Astrocyte (in vitro differentiated cells and primary cell): ENCODE measurements at regions not wholly inside any gene's neighbourhood (a gene's known extent, or its start where the extent isn't known, plus 50 kb on each side); places are given as distances from the start of the nearest gene placed in this dataset.

Experiments used
- DNase-seq: peaks from one replicate; pipeline ENCODE4 v3.0.0-alpha.2; 2010; ENCODE audit warnings: low read depth
- FAIRE-seq: peaks from 2 replicates; lab custom pipeline; 2011; peaks lifted over from hg19 to GRCh38; lab: Jason Lieb, UNC
- H2AFZ ChIP-seq: 2 replicates; pipeline ENCODE4 v1.6.0; 2012; ENCODE audit warnings: low read depth, low read length, inconsistent platforms
- H3K27ac ChIP-seq: 2 replicates; pipeline ENCODE4 v1.5.1; 2011; ENCODE audit warnings: low read depth, low read length, inconsistent platforms
- H3K27me3 ChIP-seq: 2 replicates; pipeline ENCODE4 v1.6.0; 2011; ENCODE audit warnings: low read length, inconsistent platforms; ENCODE audit not compliant: insufficient read depth
- H3K36me3 ChIP-seq: 2 replicates; pipeline ENCODE4 v1.5.1; 2011; ENCODE audit warnings: low read length, inconsistent platforms; ENCODE audit not compliant: insufficient read depth
- H3K4me1 ChIP-seq: 2 replicates; pipeline ENCODE4 v1.5.1; 2011; ENCODE audit warnings: low read length, inconsistent platforms; ENCODE audit not compliant: insufficient read depth
- H3K4me2 ChIP-seq: 2 replicates; pipeline ENCODE4 v1.6.0; 2012; ENCODE audit warnings: low read length, inconsistent platforms
- H3K4me3 ChIP-seq: 2 replicates; pipeline ENCODE4 v1.5.1; 2011; ENCODE audit warnings: low read depth, mild to moderate bottlenecking, low read length, inconsistent platforms; ENCODE audit not compliant: insufficient read depth
- H3K79me2 ChIP-seq: 2 replicates; pipeline ENCODE4 v1.6.0; 2012; ENCODE audit warnings: mild to moderate bottlenecking, low read length, inconsistent platforms; ENCODE audit not compliant: insufficient read depth
- H3K9ac ChIP-seq: 2 replicates; pipeline ENCODE4 v1.6.0; 2012; ENCODE audit warnings: mild to moderate bottlenecking, low read length, inconsistent platforms
- H3K9me3 ChIP-seq: 2 replicates; pipeline ENCODE4 v1.5.1; 2012; ENCODE audit warnings: low read depth, mild to moderate bottlenecking, low read length, inconsistent platforms; ENCODE audit not compliant: insufficient read depth
- H4K20me1 ChIP-seq: 2 replicates; pipeline ENCODE4 v1.6.0; 2012; ENCODE audit warnings: low read length, inconsistent platforms; ENCODE audit not compliant: insufficient read depth
- H3K27ac Mint-ChIP-seq: one replicate; pipeline ENCODE4 v1.8.0; 2021; ENCODE audit warnings: mild to moderate bottlenecking, mixed read lengths; ENCODE audit not compliant: unreplicated experiment
- H3K27me3 Mint-ChIP-seq: one replicate; pipeline ENCODE4 v1.8.0; 2021; ENCODE audit warnings: low read depth, mixed read lengths; ENCODE audit not compliant: unreplicated experiment
- H3K36me3 Mint-ChIP-seq: one replicate; pipeline ENCODE4 v1.8.0; 2021; ENCODE audit warnings: low read depth, mixed read lengths; ENCODE audit not compliant: unreplicated experiment
- H3K4me1 Mint-ChIP-seq: one replicate; pipeline ENCODE4 v1.8.0; 2021; ENCODE audit warnings: low read depth, mixed read lengths; ENCODE audit not compliant: unreplicated experiment
- H3K4me3 Mint-ChIP-seq: one replicate; pipeline ENCODE4 v1.8.0; 2021; ENCODE audit warnings: mild to moderate bottlenecking, moderate library complexity, mixed read lengths; ENCODE audit not compliant: unreplicated experiment
- H3K9me3 Mint-ChIP-seq: one replicate; pipeline ENCODE4 v1.8.0; 2021; ENCODE audit warnings: mild to moderate bottlenecking, mixed read lengths; ENCODE audit not compliant: unreplicated experiment
- CTCF ChIP-seq: IDR thresholded peaks from 2 replicates; pipeline ENCODE4 v1.5.1; 2011; ENCODE audit warnings: low read depth, mild to moderate bottlenecking, inconsistent platforms, low read length, moderate library complexity; ENCODE audit not compliant: insufficient read depth
- EZH2 ChIP-seq: IDR thresholded peaks from 2 replicates; pipeline ENCODE4 v1.6.1; 2012; ENCODE audit warnings: mild to moderate bottlenecking, low read length, inconsistent platforms; ENCODE audit not compliant: insufficient read depth

GRCh38 chr10:61279400-61279799 is 173.8 kb downstream of the TMEM26 start:
- Mint-ChIP-seq H3K27me3 (no peaks in the 10 kb centered on the region), H3K27ac (no peak overlapping the region), H3K4me1 (peaks cover 3% of the 10 kb centered on the region), H3K36me3 (peaks cover 2% of the 10 kb centered on the region), H3K9me3 (no peaks in the 10 kb centered on the region), H3K4me3 (no peak overlapping the region)
- H3K9ac ChIP-seq: no peak overlapping the region
- H3K27ac ChIP-seq: no peak overlapping the region
- H3K9me3 ChIP-seq: no peaks in the 10 kb centered on the region
- no peaks in the 10 kb centered on the region for H3K4me1 ChIP-seq
- H3K4me3 ChIP-seq: no peak overlapping the region
- no peaks in the 10 kb centered on the region for H3K36me3 ChIP-seq
- no peak for TF ChIP-seq CTCF
- no peak for TF ChIP-seq EZH2
- no peak for DNase-seq
- H4K20me1 ChIP-seq: no peaks in the 10 kb centered on the region
- H3K4me2 ChIP-seq: no peak overlapping the region
- no peaks in the 10 kb centered on the region for H3K79me2 ChIP-seq
- no peaks in the 10 kb centered on the region for H3K27me3 ChIP-seq
- FAIRE-seq: no peak
- H2AFZ ChIP-seq: no peak overlapping the region

- Histone ChIP-seq H3K79me2 (no peaks in the 10 kb centered on the region), H3K27me3 (no peaks in the 10 kb centered on the region), H3K4me2 (no peak overlapping the region), H4K20me1 (no peaks in the 10 kb centered on the region), H3K36me3 (no peaks in the 10 kb centered on the region), H3K27ac (no peak overlapping the region), H3K4me1 (no peaks in the 10 kb centered on the region), H3K4me3 (no peak overlapping the region), H3K9ac (no peak overlapping the region), H2AFZ (no peak overlapping the region), H3K9me3 (no peaks in the 10 kb centered on the region)
- no peaks in the 10 kb centered on the region for H3K27me3 Mint-ChIP-seq
- no peak overlapping the region for H3K27ac Mint-ChIP-seq
- no peak overlapping the region for H3K4me3 Mint-ChIP-seq
- H3K36me3 Mint-ChIP-seq: peaks cover 2% of the 10 kb centered on the region
- DNase-seq: no peak
- peaks cover 3% of the 10 kb centered on the region for H3K4me1 Mint-ChIP-seq
- FAIRE-seq: no peak
- H3K9me3 Mint-ChIP-seq: no peaks in the 10 kb centered on the region
- TF ChIP-seq EZH2 (no peak), CTCF (no peak)
Observed at GRCh38 chr10:61278556-61278955, 174.6 kb downstream of the TMEM26 start.

GRCh38 chr10:61272781-61273180 is 180.4 kb downstream of the TMEM26 start:
- Mint-ChIP-seq H3K36me3 (no peaks in the 10 kb centered on the region), H3K4me3 (no peak overlapping the region), H3K27ac (no peak overlapping the region), H3K27me3 (no peaks in the 10 kb centered on the region), H3K4me1 (peaks cover 13% of the 10 kb centered on the region), H3K9me3 (no peaks in the 10 kb centered on the region)
- H3K9me3 ChIP-seq: no peaks in the 10 kb centered on the region
- no peaks in the 10 kb centered on the region for H3K27me3 ChIP-seq
- no peak for FAIRE-seq
- DNase-seq: no peak
- H3K36me3 ChIP-seq: no peaks in the 10 kb centered on the region
- H3K9ac ChIP-seq: no peak overlapping the region
- H3K27ac ChIP-seq: no peak overlapping the region
- no peaks in the 10 kb centered on the region for H3K79me2 ChIP-seq
- H3K4me2 ChIP-seq: no peak overlapping the region
- no peaks in the 10 kb centered on the region for H3K4me1 ChIP-seq
- TF ChIP-seq CTCF (no peak), EZH2 (no peak)
- H4K20me1 ChIP-seq: no peaks in the 10 kb centered on the region
- no peak overlapping the region for H2AFZ ChIP-seq
- no peak overlapping the region for H3K4me3 ChIP-seq
